Breast epithelium (tissue), 4 donors: ENCODE measurements at regions not wholly inside any gene's neighbourhood (a gene's known extent, or its start where the extent isn't known, plus 50 kb on each side); places are given as distances from the start of the nearest gene placed in this dataset.
A peak's percentile ranks its signal among the peaks of the same experiment; 100 is the strongest.

Source experiments
- DNase-seq, 2 donors: peaks; one replicate each; pipeline ENCODE4 v3.0.0-alpha.2; 2019; ENCODE audit warnings: low spot score in 2 of 2
- H3K27ac ChIP-seq, 2 donors: fragments of 200-600 bp; sonication (generic) in 1 of 2; one replicate each; pipeline ENCODE4 v1.5.1; 2016 to 2019; ENCODE audit warnings: mild to moderate bottlenecking in 1 of 2
- H3K27me3 ChIP-seq, 2 donors: fragments of 200-600 bp; sonication (generic) in 1 of 2; one replicate each; pipeline versions ENCODE4 v1.5.1 to v1.6.0; 2017 to 2019; ENCODE audit warnings: control low read depth in 1 of 2, mild to moderate bottlenecking in 1 of 2
- H3K36me3 ChIP-seq: fragments of 200-600 bp; one replicate; pipeline ENCODE4 v1.5.1; 2019
- H3K4me1 ChIP-seq, 2 donors: fragments of 200-600 bp; sonication (generic); one replicate each; pipeline ENCODE4 v1.5.1; 2016 to 2019; ENCODE audit warnings: control low read depth in 1 of 2
- H3K4me3 ChIP-seq, 3 donors: fragments of 200-600 bp; sonication (generic); 1 replicate in 2 of 3; 2 replicates in 1 of 3; pipeline ENCODE4 v1.5.1; 2016 to 2019; ENCODE audit warnings: mild to moderate bottlenecking in 3 of 3, moderate library complexity in 2 of 3
- H3K9me3 ChIP-seq, 2 donors: fragments of 200-600 bp; sonication (generic) in 1 of 2; one replicate each; pipeline ENCODE4 v1.5.1; 2016 to 2019; ENCODE audit warnings: control low read depth in 1 of 2
- POLR2A ChIP-seq: fragments of 450-650 bp; IDR thresholded peaks from one replicate; pipeline ENCODE4 v1.6.1; 2016; ENCODE audit warnings: antibody characterized with exemption, mild to moderate bottlenecking, moderate library complexity
- POLR2AphosphoS5 ChIP-seq, 3 donors: sonication (generic); formaldehyde crosslinking; IDR thresholded peaks; one replicate each; pipeline ENCODE4 v1.6.1; 2017; ENCODE audit warnings: antibody characterized with exemption in 3 of 3
- intact Hi-C: fragments of 100-400 bp; cut with DNase I; formaldehyde crosslinking; loops from one replicate; pipeline ENCODE4 v1.15.1; 2023; ENCODE audit warnings: low total_unique reads
- TF ChIP-seq, protein P1 (sequence below), 3 donors: fragments of 450-650 bp; IDR thresholded peaks; one replicate each; pipeline ENCODE4 v1.5.1; 2016 to 2017; ENCODE audit warnings: antibody characterized with exemption in 3 of 3, mild to moderate bottlenecking in 3 of 3, moderate library complexity in 3 of 3

- intact Hi-C loops, result no loop called here
- TF ChIP-seq POLR2AphosphoS5 (IDR thresholded peaks at IDR 0.05) (no peak), POLR2A (no peak)
- TF ChIP-seq, protein P1, sequence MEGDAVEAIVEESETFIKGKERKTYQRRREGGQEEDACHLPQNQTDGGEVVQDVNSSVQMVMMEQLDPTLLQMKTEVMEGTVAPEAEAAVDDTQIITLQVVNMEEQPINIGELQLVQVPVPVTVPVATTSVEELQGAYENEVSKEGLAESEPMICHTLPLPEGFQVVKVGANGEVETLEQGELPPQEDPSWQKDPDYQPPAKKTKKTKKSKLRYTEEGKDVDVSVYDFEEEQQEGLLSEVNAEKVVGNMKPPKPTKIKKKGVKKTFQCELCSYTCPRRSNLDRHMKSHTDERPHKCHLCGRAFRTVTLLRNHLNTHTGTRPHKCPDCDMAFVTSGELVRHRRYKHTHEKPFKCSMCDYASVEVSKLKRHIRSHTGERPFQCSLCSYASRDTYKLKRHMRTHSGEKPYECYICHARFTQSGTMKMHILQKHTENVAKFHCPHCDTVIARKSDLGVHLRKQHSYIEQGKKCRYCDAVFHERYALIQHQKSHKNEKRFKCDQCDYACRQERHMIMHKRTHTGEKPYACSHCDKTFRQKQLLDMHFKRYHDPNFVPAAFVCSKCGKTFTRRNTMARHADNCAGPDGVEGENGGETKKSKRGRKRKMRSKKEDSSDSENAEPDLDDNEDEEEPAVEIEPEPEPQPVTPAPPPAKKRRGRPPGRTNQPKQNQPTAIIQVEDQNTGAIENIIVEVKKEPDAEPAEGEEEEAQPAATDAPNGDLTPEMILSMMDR (IDR thresholded peaks at IDR 0.05), result no peak
- H3K36me3 ChIP-seq, result no peaks in the 10 kb centered on the region
- H3K4me3 ChIP-seq, result no peak overlapping the region
- no peak overlapping the region for H3K27ac ChIP-seq
- DNase-seq, result no peak
- H3K9me3 ChIP-seq, result no peaks in the 10 kb centered on the region
- peaks cover 0 to 20% of the 10 kb centered on the region in 2 donors for H3K27me3 ChIP-seq
- H3K4me1 ChIP-seq, result no peaks in the 10 kb centered on the region
These were observed 207.2 kb downstream of the ERCC6L2 start for GRCh38 chr9:96082516-96083232.

GRCh38 chr9:96080364-96080763 is 204.9 kb downstream of the ERCC6L2 start:
- DNase-seq, result peak; percentile 58 to 61
- intact Hi-C loops, result no loop called here
- TF ChIP-seq, protein P1 (IDR thresholded peaks at IDR 0.05), result no peak
- TF ChIP-seq POLR2AphosphoS5 (IDR thresholded peaks at IDR 0.05) (no peak), POLR2A (no peak)
- H3K4me3 ChIP-seq, result no peak overlapping the region
- peaks cover 0 to 12% of the 10 kb centered on the region in 2 donors for H3K27me3 ChIP-seq
- H3K9me3 ChIP-seq, result no peaks in the 10 kb centered on the region
- no peak overlapping the region for H3K27ac ChIP-seq
- no peaks in the 10 kb centered on the region for H3K4me1 ChIP-seq
- no peaks in the 10 kb centered on the region for H3K36me3 ChIP-seq

- Histone ChIP-seq H3K36me3 (no peaks in the 10 kb centered on the region), H3K4me3 (no peak overlapping the region), H3K27ac (no peak overlapping the region), H3K4me1 (no peaks in the 10 kb centered on the region), H3K27me3 (peaks cover 0 to 10% of the 10 kb centered on the region in 2 donors), H3K9me3 (no peaks in the 10 kb centered on the region)
- no peak for DNase-seq
- TF ChIP-seq POLR2AphosphoS5 (IDR thresholded peaks at IDR 0.05) (no peak), POLR2A (no peak)
- TF ChIP-seq, protein P1 (IDR thresholded peaks at IDR 0.05), result no peak
- intact Hi-C loops, result no loop called here
These were observed 204.3 kb downstream of the ERCC6L2 start for GRCh38 chr9:96079779-96080178.

DNA sequence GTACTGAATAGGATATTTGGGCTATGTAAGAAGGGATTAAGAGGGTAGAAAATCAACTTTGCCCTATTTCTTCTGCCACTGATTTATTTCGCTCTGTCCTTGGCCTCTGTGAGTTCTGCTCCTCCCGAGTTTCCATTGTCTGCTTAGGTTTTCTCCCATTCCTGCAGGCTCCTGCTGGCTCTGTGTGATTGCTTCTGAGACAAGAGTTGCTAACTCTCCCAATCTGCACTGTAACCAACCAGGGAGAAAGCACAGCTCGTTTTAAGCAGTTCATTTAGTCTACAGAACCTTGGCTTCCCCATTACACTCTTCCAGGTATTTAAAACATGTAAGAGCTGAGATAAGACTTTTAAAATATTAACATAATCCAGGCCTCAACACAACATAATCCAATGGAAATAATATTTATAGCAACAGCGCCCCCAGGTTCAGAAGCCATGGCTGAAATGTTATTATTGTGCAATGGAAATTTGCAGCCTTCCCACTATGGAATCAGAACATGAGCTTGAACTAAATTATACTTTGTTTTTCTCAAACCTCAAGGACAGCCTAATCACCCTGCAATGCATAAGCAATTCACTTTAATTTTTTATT is 203.5 kb downstream of the ERCC6L2 start:
- no peak overlapping the region for H3K4me3 ChIP-seq
- intact Hi-C loops, result no loop called here
- peaks cover 0 to 10% of the 10 kb centered on the region in 2 donors for H3K27me3 ChIP-seq
- H3K27ac ChIP-seq, result no peak overlapping the region
- TF ChIP-seq, protein P1 (IDR thresholded peaks at IDR 0.05), result no peak
- TF ChIP-seq POLR2AphosphoS5 (IDR thresholded peaks at IDR 0.05) (no peak), POLR2A (no peak)
- H3K4me1 ChIP-seq, result no peaks in the 10 kb centered on the region
- no peak for DNase-seq
- no peaks in the 10 kb centered on the region for H3K9me3 ChIP-seq
- no peaks in the 10 kb centered on the region for H3K36me3 ChIP-seq

GRCh38 chr9:96075757-96076156 is 200.3 kb downstream of the ERCC6L2 start:
- DNase-seq, result no peak
- Histone ChIP-seq H3K4me1 (no peaks in the 10 kb centered on the region), H3K9me3 (no peaks in the 10 kb centered on the region), H3K27me3 (peaks cover 0 to 2% of the 10 kb centered on the region in 2 donors), H3K27ac (no peak overlapping the region), H3K4me3 (no peak overlapping the region), H3K36me3 (no peaks in the 10 kb centered on the region)
- intact Hi-C loops, result no loop called here
- TF ChIP-seq POLR2A (no peak), POLR2AphosphoS5 (IDR thresholded peaks at IDR 0.05) (no peak)
- TF ChIP-seq, protein P1 (IDR thresholded peaks at IDR 0.05), result no peak
